Upper lobe of right lung (tissue), 1 donor: ENCODE measurements at regions not wholly inside any gene's neighbourhood (a gene's known extent, or its start where the extent isn't known, plus 50 kb on each side); places are given as distances from the start of the nearest gene placed in this dataset.

Source experiments
- ATAC-seq: fragments of 200-7000 bp; cut with Tn5 transposase; one replicate; pipeline ENCODE4 v1.9.1; 2020; ENCODE audit warnings: mild to moderate bottlenecking, moderate library complexity
- DNase-seq: peaks from one replicate; pipeline ENCODE4 v3.0.0-alpha.2; 2020
- H3K27ac ChIP-seq: fragments of 200-600 bp; one replicate; pipeline ENCODE4 v1.8.0; 2022
- H3K27me3 ChIP-seq: fragments of 200-600 bp; one replicate; pipeline ENCODE4 v1.8.0; 2022; ENCODE audit warnings: mild to moderate bottlenecking
- H3K36me3 ChIP-seq: fragments of 200-600 bp; one replicate; pipeline ENCODE4 v1.8.0; 2022
- H3K4me1 ChIP-seq: fragments of 200-600 bp; one replicate; pipeline ENCODE4 v1.8.0; 2022
- H3K4me3 ChIP-seq: fragments of 200-600 bp; one replicate; pipeline ENCODE4 v1.8.0; 2022; ENCODE audit warnings: mild to moderate bottlenecking
- H3K9me3 ChIP-seq: fragments of 200-600 bp; one replicate; pipeline ENCODE4 v1.8.0; 2022
- CTCF ChIP-seq: fragments of 200-600 bp; IDR thresholded peaks from one replicate; pipeline ENCODE4 v1.8.0; 2022; ENCODE audit warnings: antibody characterized with exemption
- intact Hi-C: fragments of 100-400 bp; cut with DNase I; formaldehyde crosslinking; loops from one replicate; pipeline ENCODE4 v1.11.0; 2022
- donor health status: DM: no; HTN: yes; CAD: no; lungs with severe emphysema.

GRCh38 chr17:59490216-59490615 is 75.2 kb upstream of the DHX40 start:
- Histone ChIP-seq H3K4me1 (no peaks in the 10 kb centered on the region), H3K27me3 (no peaks in the 10 kb centered on the region), H3K4me3 (no peak overlapping the region), H3K9me3 (no peaks in the 10 kb centered on the region), H3K36me3 (no peaks in the 10 kb centered on the region), H3K27ac (no peak overlapping the region)
- ATAC-seq (no peak), DNase-seq (no peak)
- no peak for TF ChIP-seq CTCF
- intact Hi-C loops: no loop called here

DNA sequence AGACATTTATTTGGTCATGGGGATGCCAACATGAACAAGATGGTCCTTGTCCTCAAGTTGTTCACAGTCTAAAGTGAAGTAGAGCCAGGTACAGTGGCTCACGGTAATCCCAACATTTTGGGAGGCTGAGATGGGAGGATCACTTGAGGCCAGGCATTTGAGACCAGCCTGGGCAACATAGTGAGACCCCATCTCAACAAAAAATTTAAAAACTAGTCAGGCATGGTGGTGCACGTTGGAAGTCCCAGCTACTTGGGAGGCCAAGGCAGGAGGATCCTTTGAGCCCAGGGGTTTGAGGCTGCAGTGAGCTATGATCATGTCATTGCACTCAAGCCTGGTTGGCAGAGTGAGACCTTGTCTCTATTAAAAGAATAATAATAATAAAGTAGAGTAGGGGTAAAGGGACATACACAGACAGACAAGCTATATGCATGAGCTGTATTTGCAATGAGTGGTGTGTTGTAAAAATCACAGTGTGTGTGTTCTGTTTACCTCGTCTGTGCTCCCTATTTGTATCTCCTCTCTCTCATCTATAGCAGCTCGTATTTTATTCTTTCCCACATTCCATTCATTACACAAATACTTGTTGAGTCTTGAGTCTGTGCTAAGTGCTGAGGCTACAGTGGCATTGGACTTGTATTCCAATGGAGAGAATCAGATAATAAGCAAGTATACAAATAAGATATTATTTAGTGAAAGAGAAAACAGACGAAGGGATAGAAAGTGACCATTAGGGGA is 73.9 kb upstream of the DHX40 start:
- H3K27me3 ChIP-seq: no peaks in the 10 kb centered on the region
- no peak for TF ChIP-seq CTCF
- no peaks in the 10 kb centered on the region for H3K36me3 ChIP-seq
- H3K27ac ChIP-seq: no peak overlapping the region
- peak; percentile 56 for ATAC-seq
- H3K4me3 ChIP-seq: no peak overlapping the region
- no peak for DNase-seq
- H3K4me1 ChIP-seq: no peaks in the 10 kb centered on the region
- intact Hi-C loops: no loop called here
- no peaks in the 10 kb centered on the region for H3K9me3 ChIP-seq

DNA sequence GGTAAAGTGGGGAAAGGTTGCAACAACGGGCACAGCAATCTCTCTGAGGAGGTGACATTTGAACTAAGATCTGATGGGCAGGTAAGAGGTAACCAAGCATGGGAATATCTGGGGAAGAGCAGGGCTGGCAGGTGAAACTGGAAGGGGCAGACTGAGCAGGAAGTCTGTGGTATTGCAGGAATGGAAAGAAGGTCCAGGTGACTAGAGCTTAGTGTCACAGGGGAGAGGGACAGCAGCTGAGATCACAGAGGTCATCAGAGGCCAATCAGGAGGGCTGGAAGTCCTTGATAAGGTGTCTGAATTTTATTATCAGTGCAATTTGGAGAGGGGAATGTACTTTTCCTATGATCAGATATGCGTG is 73.3 kb upstream of the DHX40 start:
- Histone ChIP-seq H3K36me3 (no peaks in the 10 kb centered on the region), H3K27me3 (no peaks in the 10 kb centered on the region), H3K9me3 (no peaks in the 10 kb centered on the region), H3K27ac (no peak overlapping the region), H3K4me3 (no peak overlapping the region), H3K4me1 (no peaks in the 10 kb centered on the region)
- DNase-seq: no peak
- intact Hi-C loops: no loop called here
- no peak for TF ChIP-seq CTCF
- ATAC-seq: peak; percentile 49

GRCh38 chr17:59493867-59494266 is 71.5 kb upstream of the DHX40 start:
- no peaks in the 10 kb centered on the region for H3K36me3 ChIP-seq
- DNase-seq: no peak
- no peak for TF ChIP-seq CTCF
- H3K4me3 ChIP-seq: no peak overlapping the region
- H3K27ac ChIP-seq: no peak overlapping the region
- intact Hi-C loops: no loop called here
- H3K4me1 ChIP-seq: no peaks in the 10 kb centered on the region
- no peaks in the 10 kb centered on the region for H3K27me3 ChIP-seq
- no peak for ATAC-seq
- no peaks in the 10 kb centered on the region for H3K9me3 ChIP-seq

GRCh38 chr17:59494757-59495368 is 70.5 kb upstream of the DHX40 start:
- no peak for TF ChIP-seq CTCF
- no peaks in the 10 kb centered on the region for H3K4me1 ChIP-seq
- intact Hi-C loops: no loop called here
- no peak for DNase-seq
- no peaks in the 10 kb centered on the region for H3K9me3 ChIP-seq
- H3K4me3 ChIP-seq: no peak overlapping the region
- no peak overlapping the region for H3K27ac ChIP-seq
- H3K27me3 ChIP-seq: no peaks in the 10 kb centered on the region
- no peak for ATAC-seq
- H3K36me3 ChIP-seq: no peaks in the 10 kb centered on the region
